Spleen (tissue), 11 donors: ENCODE measurements at regions not wholly inside any gene's neighbourhood (a gene's known extent, or its start where the extent isn't known, plus 50 kb on each side); places are given as distances from the start of the nearest gene placed in this dataset.
A peak's percentile ranks its signal among the peaks of the same experiment; 100 is the strongest.

Source experiments
- DNase-seq: peaks from one replicate; pipeline ENCODE4 v3.0.0-alpha.2; 2020
- H3K27ac ChIP-seq, 8 donors: fragments of 200-600 bp; sonication (generic) in 7 of 8; 1 replicate in 4 of 8; 2 replicates in 4 of 8; pipeline versions ENCODE4 v1.5.0 to v1.8.0; 2016 to 2021; ENCODE audit warnings: inconsistent platforms in 4 of 8, mild to moderate bottlenecking in 4 of 8, moderate library complexity in 1 of 8
- H3K27me3 ChIP-seq, 7 donors: fragments of 200-600 bp; sonication (generic) in 6 of 7; replicated peaks in 1 of 7; 1 replicate in 4 of 7; 2 replicates in 3 of 7; pipeline versions ENCODE4 v1.5.0 to v1.8.0; 2016 to 2021; ENCODE audit warnings: inconsistent platforms in 3 of 7, mild to moderate bottlenecking in 1 of 7
- H3K36me3 ChIP-seq, 6 donors: fragments of 200-600 bp; sonication (generic) in 5 of 6; 1 replicate in 4 of 6; 2 replicates in 2 of 6; pipeline versions ENCODE4 v1.5.0 to v1.8.0; 2016 to 2021; ENCODE audit warnings: inconsistent platforms in 2 of 6
- H3K4me1 ChIP-seq, 6 donors: fragments of 200-600 bp; sonication (generic) in 5 of 6; 1 replicate in 3 of 6; 2 replicates in 3 of 6; pipeline versions ENCODE4 v1.5.0 to v1.8.0; 2016 to 2021; ENCODE audit warnings: inconsistent platforms in 3 of 6
- H3K4me3 ChIP-seq, 8 donors: fragments of 200-600 bp; sonication (generic) in 7 of 8; 1 replicate in 4 of 8; 2 replicates in 4 of 8; pipeline versions ENCODE4 v1.5.0 to v1.8.0; 2016 to 2021; ENCODE audit warnings: inconsistent platforms in 4 of 8, mild to moderate bottlenecking in 4 of 8, moderate library complexity in 2 of 8
- H3K9me3 ChIP-seq, 8 donors: fragments of 200-600 bp; sonication (generic) in 7 of 8; 1 replicate in 4 of 8; 2 replicates in 4 of 8; pipeline versions ENCODE4 v1.5.0 to v1.8.0; 2016 to 2021; ENCODE audit warnings: inconsistent platforms in 4 of 8
- CTCF ChIP-seq, 11 experiments: fragments of 200-600 bp in 7 of 11; fragments of 450-650 bp in 4 of 11; sonication (generic) in 4 of 11; IDR thresholded peaks in 8 of 11; conservative IDR thresholded peaks in 3 of 11; 1 replicate in 7 of 11; 2 replicates in 4 of 11; pipeline versions ENCODE4 v1.4.0 to v1.8.0; 2016 to 2021; ENCODE audit warnings: antibody characterized with exemption in 11 of 11, inconsistent platforms in 4 of 11, mild to moderate bottlenecking in 1 of 11
- POLR2A ChIP-seq, 3 donors: fragments of 450-650 bp; IDR thresholded peaks; one replicate each; pipeline ENCODE4 v1.5.1; 2017; ENCODE audit warnings: antibody characterized with exemption in 3 of 3, mild to moderate bottlenecking in 1 of 3
- POLR2AphosphoS5 ChIP-seq, 3 donors: sonication (generic); formaldehyde crosslinking; IDR thresholded peaks; one replicate each; pipeline ENCODE4 v1.5.1; 2017; ENCODE audit warnings: antibody characterized with exemption in 3 of 3
- WGBS, 5 donors: extraction: QIAGEN DNeasy Blood & Tissue Kit in 3 of 5; methylation state at CpG; one replicate each; pipeline versions ENCODE4 v1.1.5 to v1.1.7; 2013 to 2018; 5-methylcytosine and 5-hydroxymethylcytosine counted together
- intact Hi-C: fragments of 100-400 bp; cut with DNase I; formaldehyde crosslinking; loops from one replicate; pipeline ENCODE4 v1.15.0; 2023; ENCODE audit warnings: low total_unique reads
- donor health status: healthy with polysubstance abuse.
- donor health status: DM: no; HTN: no; CAD: no; lungs with moderate emphysema.
- donor health status: DM: no; HTN: no; CAD: no.
- donor health status: Bipolar disorder and iron deficiency.
- donor health status: healthy.
- donor health status: DM: no; HTN: no; CAD: no.
- donor health status: DM: yes; HTN: yes; CAD: no.

DNA sequence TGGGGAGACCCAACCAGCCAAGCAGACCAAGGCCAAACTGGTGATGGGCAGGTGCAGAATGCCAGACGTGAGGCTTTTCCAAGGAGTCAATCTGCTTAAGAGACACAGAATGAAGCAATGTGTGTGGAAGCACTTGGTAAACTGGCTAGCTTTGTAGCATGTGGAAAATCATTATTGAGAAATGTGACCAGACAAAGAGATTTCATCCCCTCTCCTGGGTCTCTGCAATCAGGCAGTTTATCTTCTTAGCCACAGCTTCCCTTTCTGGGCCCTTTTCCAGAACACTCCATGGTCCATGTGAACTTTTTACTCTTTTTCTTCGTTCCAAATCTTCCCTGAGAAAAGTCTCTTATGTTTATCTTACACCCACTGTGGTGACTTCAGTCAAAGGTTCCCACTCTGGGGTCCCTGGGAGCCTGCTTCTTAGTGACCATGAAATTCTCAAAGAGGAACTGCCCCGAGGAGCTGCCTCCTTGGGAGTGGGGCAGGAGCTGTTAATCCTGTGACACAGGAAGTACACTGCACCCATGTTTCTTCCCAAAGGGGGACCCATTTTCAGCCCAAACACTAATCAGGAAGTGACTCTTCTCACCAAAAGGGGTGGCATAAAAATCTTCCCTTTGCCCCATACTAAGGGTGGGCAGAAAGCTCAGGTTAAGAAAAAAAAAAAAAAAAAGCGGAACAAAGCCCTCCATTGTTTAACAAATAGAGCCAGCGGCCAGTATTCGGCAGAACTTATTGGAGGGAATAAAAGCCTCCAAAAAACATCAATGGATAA, 346.2 kb upstream of the ASIC2 start:
- peaks cover 0 to 16% (median 8%) of the 10 kb centered on the region in 8 donors for H3K9me3 ChIP-seq
- intact Hi-C loops, result no loop called here
- DNase-seq, result no peak
- no peak overlapping the region for H3K27ac ChIP-seq
- WGBS, 5 donors, result 29 to 53% (median 42%) methylated on average over 6 of the region's 6 CpGs
- no peaks in the 10 kb centered on the region for H3K36me3 ChIP-seq
- no peak overlapping the region for H3K4me3 ChIP-seq
- no peak for TF ChIP-seq POLR2AphosphoS5 (IDR thresholded peaks at IDR 0.05)
- peaks cover 0 to 11% (median 0%) of the 10 kb centered on the region in 7 donors for H3K27me3 ChIP-seq
- no peaks in the 10 kb centered on the region for H3K4me1 ChIP-seq

DNA sequence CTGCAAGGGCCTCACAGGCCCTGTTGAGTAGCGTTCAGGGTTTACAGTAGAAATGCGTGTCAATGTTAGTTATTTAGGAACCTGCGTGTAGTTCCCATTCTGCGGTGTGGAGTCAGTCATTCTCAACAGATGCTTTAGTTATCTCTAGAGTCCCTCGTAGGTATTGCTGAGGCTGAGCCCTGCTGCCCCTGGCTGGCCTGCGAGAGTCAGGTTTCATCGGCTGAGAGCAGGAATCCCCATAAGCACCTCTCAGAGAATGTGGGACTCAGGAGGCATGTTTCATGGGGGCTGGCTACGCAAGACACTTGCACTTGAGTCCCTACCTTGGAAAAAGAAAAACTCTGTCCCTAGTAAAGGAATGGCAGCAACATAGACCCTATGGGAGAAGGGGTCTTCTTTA, 347.5 kb upstream of the ASIC2 start:
- TF ChIP-seq POLR2A (IDR thresholded peaks at IDR 0.05), result no peak
- TF ChIP-seq CTCF (IDR thresholded peaks at IDR 0.05 in 8 of 11, conservative IDR thresholded peaks at IDR 0.05 in 3 of 11), result no peak
- WGBS, 5 donors, result 77 to 85% (median 79%) methylated on average over 8 of the region's 8 CpGs
- intact Hi-C loops, result no loop called here

GRCh38 chr17:33642002-33642401, 348.9 kb upstream of the ASIC2 start:
- Histone ChIP-seq H3K27ac (no peak overlapping the region), H3K27me3 (peaks cover 0 to 19% (median 0%) of the 10 kb centered on the region in 7 donors), H3K36me3 (no peaks in the 10 kb centered on the region), H3K4me3 (no peak overlapping the region), H3K9me3 (peaks cover 0 to 15% (median 8%) of the 10 kb centered on the region in 8 donors), H3K4me1 (no peaks in the 10 kb centered on the region)
- intact Hi-C loops, result no loop called here
- no peak for DNase-seq
- WGBS, 5 donors, result 18 to 36% (median 21%) methylated on average over 1 of the region's 1 CpG; no CpG with 5 or more reads in 1 of the 5 donors
- TF ChIP-seq POLR2AphosphoS5 (IDR thresholded peaks at IDR 0.05), result no peak
- no peak for TF ChIP-seq CTCF (IDR thresholded peaks at IDR 0.05 in 8 of 11, conservative IDR thresholded peaks at IDR 0.05 in 3 of 11)
- no peak for TF ChIP-seq POLR2A (IDR thresholded peaks at IDR 0.05)

More for the DNA sequence above, 347.5 kb upstream of the ASIC2 start:
- no peak for DNase-seq
- H3K4me3 ChIP-seq, result no peak overlapping the region
- H3K27ac ChIP-seq, result no peak overlapping the region
- peaks cover 0 to 9% (median 0%) of the 10 kb centered on the region in 7 donors for H3K27me3 ChIP-seq
- H3K36me3 ChIP-seq, result no peaks in the 10 kb centered on the region
- H3K4me1 ChIP-seq, result no peaks in the 10 kb centered on the region
- peaks cover 0 to 16% (median 8%) of the 10 kb centered on the region in 8 donors for H3K9me3 ChIP-seq

DNA sequence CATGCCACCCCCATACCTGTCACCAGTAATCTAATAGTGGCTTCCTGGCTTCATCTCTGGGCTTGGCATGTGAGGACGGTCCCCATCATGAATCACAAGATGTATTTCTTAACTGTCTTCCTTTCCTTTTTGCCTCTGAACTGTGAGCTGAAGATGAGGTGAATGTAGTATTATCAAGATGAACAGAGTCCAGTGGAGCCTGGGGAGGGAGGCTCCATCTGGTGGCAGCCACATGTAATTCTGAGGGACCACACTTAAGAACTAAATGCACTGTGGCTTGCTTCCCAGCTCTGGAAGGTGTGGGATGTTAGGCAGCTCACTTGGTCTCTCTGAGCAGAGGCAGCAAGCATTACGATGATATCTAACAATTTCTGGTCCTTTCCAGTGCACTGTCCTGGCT, 354.9 kb upstream of the ASIC2 start:
- intact Hi-C loops, result no loop called here
- DNase-seq, result no peak
- peaks cover 0 to 34% (median 0%) of the 10 kb centered on the region in 7 donors for H3K27me3 ChIP-seq
- no peaks in the 10 kb centered on the region for H3K9me3 ChIP-seq
- H3K4me3 ChIP-seq, result no peak overlapping the region
- 40 to 73% (median 50%) methylated on average over 2 of the region's 2 CpGs for WGBS, 5 donors
- TF ChIP-seq POLR2AphosphoS5 (IDR thresholded peaks at IDR 0.05) (no peak), CTCF (IDR thresholded peaks at IDR 0.05 in 8 of 11, conservative IDR thresholded peaks at IDR 0.05 in 3 of 11) (peak in 6 of 11 experiments; percentile 17 to 36 (median 29)), POLR2A (IDR thresholded peaks at IDR 0.05) (no peak)
- no peak overlapping the region for H3K27ac ChIP-seq
- no peaks in the 10 kb centered on the region for H3K4me1 ChIP-seq
- no peaks in the 10 kb centered on the region for H3K36me3 ChIP-seq
